SK-N-SH treated with all-trans-retinoic acid at 6 μM for 48 hours (cell line): ENCODE measurements at regions not wholly inside any gene's neighbourhood (a gene's known extent, or its start where the extent isn't known, plus 50 kb on each side); places are given as distances from the start of the nearest gene placed in this dataset.

Experiments used
- BACH2 ChIP-seq: fragments of 250-450 bp; sonication (Bioruptor Pico); IDR thresholded peaks from 2 replicates; pipeline ENCODE4 v1.9.0; 2021; ENCODE audit warnings: mild to moderate bottlenecking, borderline replicate concordance
- CSDC2 ChIP-seq: fragments of 250-450 bp; sonication (Bioruptor Pico); IDR thresholded peaks from 2 replicates; pipeline ENCODE4 v1.5.0; 2020; ENCODE audit warnings: mild to moderate bottlenecking, moderate library complexity
- ESRRG ChIP-seq: fragments of 250-450 bp; sonication (Bioruptor Pico); IDR thresholded peaks from 2 replicates; pipeline ENCODE4 v1.6.1; 2021; ENCODE audit warnings: mild to moderate bottlenecking
- ISL1 ChIP-seq: fragments of 250-450 bp; sonication (Bioruptor Pico); IDR thresholded peaks from 2 replicates; pipeline ENCODE4 v2.1.2; 2022; ENCODE audit warnings: mild to moderate bottlenecking, moderate library complexity
- RARB ChIP-seq: fragments of 250-450 bp; sonication (Bioruptor Pico); IDR thresholded peaks from 2 replicates; pipeline ENCODE4 v1.8.0; 2021; ENCODE audit warnings: mild to moderate bottlenecking, moderate library complexity
- SNAI2 ChIP-seq: fragments of 250-450 bp; sonication (Bioruptor Pico); IDR thresholded peaks from 2 replicates; pipeline ENCODE4 v1.5.0; 2020; ENCODE audit warnings: mild to moderate bottlenecking, moderate library complexity
- ZFP3 ChIP-seq: fragments of 250-450 bp; sonication (Bioruptor Pico); IDR thresholded peaks from 2 replicates; pipeline ENCODE4 v1.5.0; 2020; ENCODE audit warnings: mild to moderate bottlenecking, moderate library complexity
- TF ChIP-seq, protein P1 (sequence below): fragments of 250-450 bp; sonication (Bioruptor Pico); IDR thresholded peaks from 2 replicates; pipeline ENCODE4 v1.8.0; 2021; ENCODE audit warnings: low read depth, mild to moderate bottlenecking, moderate library complexity, borderline replicate concordance
- TF ChIP-seq, protein P2 (sequence below): fragments of 250-450 bp; sonication (Bioruptor Pico); IDR thresholded peaks from 2 replicates; pipeline ENCODE4 v1.8.0; 2020; ENCODE audit warnings: mild to moderate bottlenecking, moderate library complexity, borderline replicate concordance

- no peak for TF ChIP-seq ZFP3
- TF ChIP-seq, protein P1, sequence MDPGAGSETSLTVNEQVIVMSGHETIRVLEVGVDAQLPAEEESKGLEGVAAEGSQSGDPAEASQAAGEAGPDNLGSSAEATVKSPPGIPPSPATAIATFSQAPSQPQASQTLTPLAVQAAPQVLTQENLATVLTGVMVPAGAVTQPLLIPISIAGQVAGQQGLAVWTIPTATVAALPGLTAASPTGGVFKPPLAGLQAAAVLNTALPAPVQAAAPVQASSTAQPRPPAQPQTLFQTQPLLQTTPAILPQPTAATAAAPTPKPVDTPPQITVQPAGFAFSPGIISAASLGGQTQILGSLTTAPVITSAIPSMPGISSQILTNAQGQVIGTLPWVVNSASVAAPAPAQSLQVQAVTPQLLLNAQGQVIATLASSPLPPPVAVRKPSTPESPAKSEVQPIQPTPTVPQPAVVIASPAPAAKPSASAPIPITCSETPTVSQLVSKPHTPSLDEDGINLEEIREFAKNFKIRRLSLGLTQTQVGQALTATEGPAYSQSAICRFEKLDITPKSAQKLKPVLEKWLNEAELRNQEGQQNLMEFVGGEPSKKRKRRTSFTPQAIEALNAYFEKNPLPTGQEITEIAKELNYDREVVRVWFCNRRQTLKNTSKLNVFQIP = no peak
- TF ChIP-seq RARB (CRISPR knock-in tag) = no peak
- no peak for TF ChIP-seq CSDC2 (CRISPR knock-in tag)
- TF ChIP-seq BACH2 = no peak
- no peak for TF ChIP-seq ESRRG
- TF ChIP-seq SNAI2 (CRISPR knock-in tag) = no peak
- TF ChIP-seq, protein P2, sequence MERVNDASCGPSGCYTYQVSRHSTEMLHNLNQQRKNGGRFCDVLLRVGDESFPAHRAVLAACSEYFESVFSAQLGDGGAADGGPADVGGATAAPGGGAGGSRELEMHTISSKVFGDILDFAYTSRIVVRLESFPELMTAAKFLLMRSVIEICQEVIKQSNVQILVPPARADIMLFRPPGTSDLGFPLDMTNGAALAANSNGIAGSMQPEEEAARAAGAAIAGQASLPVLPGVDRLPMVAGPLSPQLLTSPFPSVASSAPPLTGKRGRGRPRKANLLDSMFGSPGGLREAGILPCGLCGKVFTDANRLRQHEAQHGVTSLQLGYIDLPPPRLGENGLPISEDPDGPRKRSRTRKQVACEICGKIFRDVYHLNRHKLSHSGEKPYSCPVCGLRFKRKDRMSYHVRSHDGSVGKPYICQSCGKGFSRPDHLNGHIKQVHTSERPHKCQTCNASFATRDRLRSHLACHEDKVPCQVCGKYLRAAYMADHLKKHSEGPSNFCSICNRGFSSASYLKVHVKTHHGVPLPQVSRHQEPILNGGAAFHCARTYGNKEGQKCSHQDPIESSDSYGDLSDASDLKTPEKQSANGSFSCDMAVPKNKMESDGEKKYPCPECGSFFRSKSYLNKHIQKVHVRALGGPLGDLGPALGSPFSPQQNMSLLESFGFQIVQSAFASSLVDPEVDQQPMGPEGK = no peak
- no peak for TF ChIP-seq ISL1 (CRISPR knock-in tag)
These were observed 304.2 kb upstream of the TNRC6C start for GRCh38 chr17:77654296-77654695.
